GM10266 (cell line): ENCODE measurements at regions not wholly inside any gene's neighbourhood (a gene's known extent, or its start where the extent isn't known, plus 50 kb on each side); places are given as distances from the start of the nearest gene placed in this dataset.
"Not testable (repeated sequence)": the region's sequence is repeated elsewhere in the genome, so short reads cannot be mapped to it uniquely, and the experiment has no call there.

Source experiments
- DNase-seq: peaks from one replicate; pipeline ENCODE4 v3.0.0; 2012; ENCODE audit errors: extremely low spot score
- TF ChIP-seq, protein P1 (sequence below): IDR thresholded peaks from 2 replicates; pipeline ENCODE4 v1.5.1; 2012; ENCODE audit warnings: mild to moderate bottlenecking, low read depth; ENCODE audit not compliant: control insufficient read depth, insufficient read depth; ENCODE audit errors: missing control alignments

DNA sequence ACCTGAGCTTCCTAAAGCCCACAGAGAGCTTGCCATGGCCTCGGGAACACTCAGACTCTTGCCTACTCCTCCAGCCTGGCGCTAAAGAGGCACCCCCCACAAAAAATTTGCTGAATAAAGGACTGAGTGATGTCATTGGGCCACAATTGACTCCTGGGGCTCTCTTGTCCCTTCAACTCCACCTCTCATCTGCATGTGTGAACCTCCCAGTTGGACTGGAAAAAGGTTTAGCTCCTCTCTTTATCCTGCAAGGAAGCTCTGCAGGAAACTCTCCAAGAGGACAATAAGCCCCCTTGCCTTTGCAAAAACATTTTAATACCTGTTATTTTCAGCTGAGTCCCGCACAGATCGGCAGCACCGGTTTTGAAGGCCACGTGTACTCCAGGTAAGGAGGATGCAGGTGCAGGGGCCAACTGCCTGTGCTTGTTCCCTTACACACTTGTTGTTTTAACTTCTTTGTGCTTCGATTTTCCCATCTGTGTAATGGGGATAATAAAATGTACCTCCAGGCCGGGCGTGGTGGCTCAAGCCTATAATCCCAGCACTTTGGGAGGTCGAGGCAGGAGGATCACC, 107.3 kb downstream of the TFAP2C start:
- TF ChIP-seq, protein P1, sequence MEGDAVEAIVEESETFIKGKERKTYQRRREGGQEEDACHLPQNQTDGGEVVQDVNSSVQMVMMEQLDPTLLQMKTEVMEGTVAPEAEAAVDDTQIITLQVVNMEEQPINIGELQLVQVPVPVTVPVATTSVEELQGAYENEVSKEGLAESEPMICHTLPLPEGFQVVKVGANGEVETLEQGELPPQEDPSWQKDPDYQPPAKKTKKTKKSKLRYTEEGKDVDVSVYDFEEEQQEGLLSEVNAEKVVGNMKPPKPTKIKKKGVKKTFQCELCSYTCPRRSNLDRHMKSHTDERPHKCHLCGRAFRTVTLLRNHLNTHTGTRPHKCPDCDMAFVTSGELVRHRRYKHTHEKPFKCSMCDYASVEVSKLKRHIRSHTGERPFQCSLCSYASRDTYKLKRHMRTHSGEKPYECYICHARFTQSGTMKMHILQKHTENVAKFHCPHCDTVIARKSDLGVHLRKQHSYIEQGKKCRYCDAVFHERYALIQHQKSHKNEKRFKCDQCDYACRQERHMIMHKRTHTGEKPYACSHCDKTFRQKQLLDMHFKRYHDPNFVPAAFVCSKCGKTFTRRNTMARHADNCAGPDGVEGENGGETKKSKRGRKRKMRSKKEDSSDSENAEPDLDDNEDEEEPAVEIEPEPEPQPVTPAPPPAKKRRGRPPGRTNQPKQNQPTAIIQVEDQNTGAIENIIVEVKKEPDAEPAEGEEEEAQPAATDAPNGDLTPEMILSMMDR = no peak
- DNase-seq = no peak

DNA sequence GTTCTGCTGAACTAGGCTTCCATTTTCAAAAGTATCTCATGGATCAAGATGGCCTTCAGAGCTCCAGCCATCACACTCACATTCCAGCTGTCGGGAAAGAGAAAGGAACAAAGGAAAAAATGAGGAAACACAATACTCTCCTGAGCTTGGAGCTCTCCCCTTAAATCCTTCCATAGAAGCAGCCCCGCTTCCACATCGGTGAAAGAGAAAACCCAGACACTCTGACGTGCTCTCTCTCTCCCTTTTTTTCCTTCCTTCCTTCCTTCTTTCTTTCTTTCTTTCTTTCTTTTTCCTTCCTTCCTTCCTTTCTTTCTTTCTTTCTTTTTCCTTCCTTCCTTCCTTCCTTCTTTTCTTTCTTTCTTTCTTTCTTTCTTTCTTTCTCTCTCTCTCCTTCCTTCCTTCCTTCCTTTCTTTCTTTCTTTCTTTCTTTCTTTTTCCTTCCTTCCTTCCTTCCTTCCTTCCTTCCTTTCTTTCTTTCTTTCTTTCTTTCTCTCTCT, 115.3 kb downstream of the TFAP2C start:
- DNase-seq = not testable (repeated sequence)

DNA sequence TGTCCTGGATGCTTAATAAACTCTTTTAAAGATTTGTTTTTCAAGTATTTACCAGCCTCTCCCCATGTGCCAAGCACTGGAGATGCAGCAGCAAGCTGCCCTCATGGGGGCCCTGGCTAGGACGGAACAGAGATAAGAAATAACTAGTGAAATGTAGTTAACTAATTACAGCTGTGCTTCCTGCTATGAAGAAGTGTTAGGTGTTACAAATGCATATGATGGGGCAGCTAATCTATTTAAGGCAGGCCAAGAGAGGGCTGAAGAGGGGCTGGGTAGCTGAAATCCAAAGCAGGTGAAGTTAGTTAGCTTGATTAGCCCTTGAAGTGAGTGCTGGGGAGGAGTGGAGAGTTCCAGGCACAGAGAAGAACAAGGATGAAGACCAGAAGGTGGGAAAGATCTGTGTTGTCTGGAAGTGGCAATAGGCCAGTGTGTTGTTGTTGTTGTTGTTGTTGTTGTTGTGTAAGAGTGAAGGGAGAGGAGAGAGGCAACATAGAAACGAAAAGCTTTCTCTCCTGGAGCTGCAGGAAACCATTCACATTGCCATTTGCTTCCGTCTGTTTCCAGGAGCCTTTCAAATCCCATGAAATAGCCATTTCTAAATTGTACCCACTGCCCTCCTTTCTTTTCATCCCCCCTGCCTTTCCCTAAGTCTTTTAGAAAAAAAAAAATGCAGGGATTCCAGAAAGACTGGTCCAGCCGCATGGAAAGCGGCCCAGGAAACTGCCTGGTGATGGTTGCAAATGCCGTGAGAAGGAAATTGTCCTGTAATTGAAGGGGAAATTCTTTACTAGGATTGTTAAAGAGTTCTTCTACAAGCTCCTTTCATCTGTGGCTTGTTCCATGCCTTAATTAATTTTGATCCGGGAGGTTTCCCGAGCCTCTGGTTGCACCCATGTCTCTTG, 119.6 kb downstream of the TFAP2C start:
- TF ChIP-seq, protein P1 = no peak
- DNase-seq = no peak

DNA sequence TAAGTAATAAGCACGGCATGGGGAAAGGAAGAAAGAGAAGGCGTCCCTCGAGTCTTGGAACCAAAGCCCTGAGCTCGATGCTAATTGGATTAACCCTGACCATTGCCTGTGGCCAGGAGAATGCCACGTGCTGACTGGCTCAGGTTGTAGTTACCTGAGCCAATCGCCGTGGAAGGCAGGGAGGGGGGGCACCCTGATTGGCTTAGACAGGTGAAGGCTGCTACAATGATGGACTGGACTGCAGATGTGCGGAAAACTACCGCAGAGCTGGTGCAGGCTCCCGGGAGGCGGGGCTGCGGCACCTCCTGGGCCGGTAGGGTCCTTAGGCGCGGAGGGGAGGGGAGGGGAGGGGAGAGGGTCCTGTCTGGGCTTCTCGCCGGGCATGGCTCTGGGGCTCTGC, 121.3 kb downstream of the TFAP2C start:
- TF ChIP-seq, protein P1 = no peak
- no peak for DNase-seq

DNA sequence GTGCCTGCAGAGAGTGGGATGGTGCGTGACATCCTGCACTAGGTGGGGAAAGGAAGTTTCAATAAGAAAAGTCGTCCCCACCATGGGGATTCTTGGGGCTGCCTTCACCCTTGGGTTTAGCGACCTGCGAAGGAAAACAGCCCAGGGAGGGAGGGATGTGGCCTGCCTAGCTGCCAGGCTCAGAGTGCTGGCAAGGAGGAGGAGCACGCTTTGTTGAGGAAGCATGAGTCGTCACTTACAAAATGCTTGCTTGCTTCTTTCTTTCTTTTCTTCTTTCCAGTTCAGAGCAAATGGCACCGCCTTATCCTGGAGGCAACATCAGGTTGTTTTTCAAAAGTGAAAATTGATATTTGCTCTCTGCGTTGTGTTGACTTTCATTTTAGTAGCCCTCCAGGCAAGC, 123.2 kb downstream of the TFAP2C start:
- TF ChIP-seq, protein P1 = no peak
- no peak for DNase-seq

DNA sequence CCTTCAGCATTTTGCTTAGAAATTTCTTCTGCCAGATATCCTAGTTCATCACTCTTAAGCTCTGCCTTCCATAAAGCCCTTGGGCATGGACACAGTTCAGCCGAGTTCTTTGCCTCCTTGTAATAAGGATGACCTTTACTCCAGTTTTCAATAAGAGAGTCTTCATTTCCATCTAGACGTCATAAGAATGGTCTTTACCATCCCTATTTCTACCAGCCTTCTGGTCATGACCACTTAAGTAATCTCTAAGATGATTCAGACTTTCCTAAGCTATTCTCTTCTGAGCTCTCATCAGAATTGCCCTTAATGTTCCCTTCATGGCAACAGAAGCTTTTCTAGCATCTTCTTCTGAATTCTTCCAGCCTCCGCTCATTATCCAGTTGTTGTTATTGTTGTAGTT, 126.1 kb downstream of the TFAP2C start:
- TF ChIP-seq, protein P1 = no peak
- no peak for DNase-seq

DNA sequence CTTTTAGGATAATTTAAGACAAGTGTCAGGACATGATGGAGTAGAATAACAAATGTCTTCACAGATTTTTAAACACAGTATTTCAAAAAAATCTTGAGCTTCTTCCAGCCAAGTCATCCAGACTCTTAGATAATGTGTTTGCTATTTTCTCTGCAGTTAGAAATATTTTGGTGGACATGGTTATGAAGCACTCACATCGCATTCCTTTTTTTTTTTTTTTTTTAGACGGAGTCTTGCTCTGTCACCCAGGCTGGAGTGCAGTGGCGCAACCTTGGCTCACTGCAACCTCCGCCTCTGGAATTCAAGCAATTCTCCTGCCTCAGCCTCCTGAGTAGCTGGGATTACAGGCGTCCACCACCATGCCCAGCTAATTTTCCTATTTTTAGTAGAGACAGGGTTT, 127.6 kb downstream of the TFAP2C start:
- not testable (repeated sequence) for DNase-seq

DNA sequence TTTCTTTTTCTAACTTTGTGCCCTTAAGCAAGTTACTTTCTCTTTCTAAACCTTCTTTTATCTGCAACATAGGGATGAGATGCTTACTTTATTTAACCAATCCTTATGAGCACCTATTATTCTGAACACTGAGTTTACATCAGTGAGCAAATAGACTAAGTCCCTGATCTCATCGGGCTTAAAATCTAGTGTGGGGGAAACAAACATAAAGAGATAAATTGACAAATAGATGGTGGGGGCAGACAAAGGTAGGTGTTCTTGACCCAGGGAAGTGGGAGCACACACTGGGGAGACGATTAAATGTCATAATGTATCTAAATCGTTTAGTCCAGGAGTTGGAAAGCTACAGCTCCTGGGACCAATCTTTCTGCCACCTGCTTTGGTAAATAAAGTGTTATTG, 129.6 kb downstream of the TFAP2C start:
- TF ChIP-seq, protein P1 = no peak
- DNase-seq = no peak
